OCI-LY7 (cell line): ENCODE measurements at regions not wholly inside any gene's neighbourhood (a gene's known extent, or its start where the extent isn't known, plus 50 kb on each side); places are given as distances from the start of the nearest gene placed in this dataset.

Experiments used
- BruUV-seq: library from RNA; stranded (reverse); fragments of 400-500 nt; replicated peaks from 2 replicates; lab custom pipeline; 2021; lab: Mats Ljungman, UMichigan
- CTCF ChIA-PET: fragments of 300-600 bp; sonication (Branson Sonifier 250); formaldehyde crosslinking; loops from one replicate; lab custom pipeline; 2022; ENCODE audit warnings: antibody characterized with exemption; ENCODE audit not compliant: unreplicated experiment; lab: Charles Lee
- POLR2A ChIA-PET: fragments of 300-600 bp; sonication (Branson Sonifier 250); formaldehyde crosslinking; loops from one replicate; lab custom pipeline; 2022; ENCODE audit warnings: antibody characterized with exemption; lab: Charles Lee
- DNase-seq: peaks from one replicate; pipeline ENCODE4 v3.0.0-alpha.2; 2015; ENCODE audit warnings: low spot score
- H2AFZ ChIP-seq: fragments of 200-600 bp; sonication (generic), shearing (Covaris generic); 2 replicates; pipeline ENCODE4 v1.6.1; 2014; ENCODE audit warnings: mild to moderate bottlenecking, antibody characterized with exemption, low read length, moderate library complexity
- H3K27ac ChIP-seq: fragments of 200-600 bp; sonication (generic); 2 replicates; pipeline ENCODE4 v1.5.1; 2014; ENCODE audit warnings: mixed run types, low read depth, mild to moderate bottlenecking, moderate library complexity, low read length, inconsistent platforms; ENCODE audit not compliant: poor library complexity, severe bottlenecking
- H3K36me3 ChIP-seq: fragments of 200-600 bp; sonication (generic); 2 replicates; pipeline ENCODE4 v1.6.1; 2014; ENCODE audit warnings: mild to moderate bottlenecking, antibody characterized with exemption, low read length, moderate library complexity, mixed read lengths; ENCODE audit not compliant: insufficient read depth
- H3K4me1 ChIP-seq: fragments of 200-600 bp; sonication (generic); 2 replicates; pipeline ENCODE4 v1.5.1; 2014; ENCODE audit warnings: mild to moderate bottlenecking, low read length; ENCODE audit not compliant: insufficient read depth, poor library complexity, severe bottlenecking
- H3K4me2 ChIP-seq: fragments of 200-600 bp; sonication (generic); 2 replicates; pipeline ENCODE4 v1.6.1; 2014; ENCODE audit warnings: mild to moderate bottlenecking, low read length
- H3K4me3 ChIP-seq: fragments of 200-600 bp; sonication (generic); 2 replicates; pipeline ENCODE4 v1.5.1; 2014; ENCODE audit warnings: mild to moderate bottlenecking, low read depth, low read length; ENCODE audit not compliant: poor library complexity, severe bottlenecking
- H3K79me2 ChIP-seq: fragments of 200-600 bp; sonication (generic); 2 replicates; pipeline ENCODE4 v1.6.1; 2016; ENCODE audit warnings: low read depth, mild to moderate bottlenecking, low read length, moderate library complexity, mixed read lengths; ENCODE audit not compliant: insufficient read depth
- H3K9me2 ChIP-seq: fragments of 200-600 bp; sonication (generic); 2 replicates; pipeline ENCODE4 v1.6.1; 2016; ENCODE audit warnings: mild to moderate bottlenecking, low read length, mixed read lengths; ENCODE audit not compliant: insufficient read depth
- H3K9me3 ChIP-seq: fragments of 200-600 bp; sonication (generic); 2 replicates; pipeline ENCODE4 v1.6.1; 2014; ENCODE audit warnings: mild to moderate bottlenecking, mixed run types, low read length, mixed read lengths
- H4K20me1 ChIP-seq: fragments of 200-600 bp; sonication (generic); 2 replicates; pipeline ENCODE4 v1.6.1; 2014; ENCODE audit warnings: mild to moderate bottlenecking, antibody characterized with exemption, low read length, moderate library complexity, mixed read lengths; ENCODE audit not compliant: insufficient read depth
- CTCF ChIP-seq: fragments of 200-600 bp; sonication (generic); conservative IDR thresholded peaks from 2 replicates; pipeline ENCODE4 v1.5.1; 2014; ENCODE audit warnings: mild to moderate bottlenecking, antibody characterized with exemption, low read length, moderate library complexity, mixed read lengths
- EZH2phosphoT487 ChIP-seq: fragments of 200-600 bp; sonication (generic); IDR thresholded peaks from 2 replicates; pipeline ENCODE4 v1.6.1; 2018; ENCODE audit warnings: low read depth, borderline replicate concordance, mild to moderate bottlenecking, mixed run types, antibody characterized with exemption, low read length, moderate library complexity, mixed read lengths
- intact Hi-C: fragments of 100-400 bp; cut with micrococcal nuclease; formaldehyde crosslinking; loops from one replicate; pipeline ENCODE4 v1.10.0; 2022; ENCODE audit not compliant: unreplicated experiment

GRCh38 chr22:27224485-27225374 lies 567.3 kb downstream of the MIAT start:
- CTCF ChIA-PET, result no interaction called here
- Histone ChIP-seq H3K4me1 (no peaks in the 10 kb centered on the region), H3K36me3 (no peaks in the 10 kb centered on the region), H2AFZ (no peak overlapping the region), H3K27ac (no peak overlapping the region), H4K20me1 (no peaks in the 10 kb centered on the region), H3K9me3 (no peaks in the 10 kb centered on the region), H3K4me2 (no peak overlapping the region), H3K4me3 (no peak overlapping the region), H3K79me2 (no peaks in the 10 kb centered on the region), H3K9me2 (no peaks in the 10 kb centered on the region)
- no peak for TF ChIP-seq CTCF
- TF ChIP-seq EZH2phosphoT487, result no peak
- POLR2A ChIA-PET, result interaction anchor here (0.5 kb wide), 1 partner anchor 1305 kb away, joined by 4 read pairs; no protein-coding TSS in a partner anchor
- DNase-seq, result no peak
- intact Hi-C loops, result no loop called here
- no TSS peak for BruUV-seq

GRCh38 chr22:27226666-27227065 lies 569.3 kb downstream of the MIAT start:
- no peaks in the 10 kb centered on the region for H3K9me3 ChIP-seq
- BruUV-seq, result no TSS peak
- no peaks in the 10 kb centered on the region for H3K36me3 ChIP-seq
- H3K4me3 ChIP-seq, result no peak overlapping the region
- no peak for DNase-seq
- H3K4me1 ChIP-seq, result no peaks in the 10 kb centered on the region
- CTCF ChIA-PET, result no interaction called here
- H3K79me2 ChIP-seq, result no peaks in the 10 kb centered on the region
- no peak overlapping the region for H2AFZ ChIP-seq
- no peaks in the 10 kb centered on the region for H3K9me2 ChIP-seq
- H4K20me1 ChIP-seq, result no peaks in the 10 kb centered on the region
- TF ChIP-seq EZH2phosphoT487 (no peak), CTCF (no peak)
- POLR2A ChIA-PET, result no interaction called here
- H3K27ac ChIP-seq, result no peak overlapping the region
- intact Hi-C loops, result no loop called here
- no peak overlapping the region for H3K4me2 ChIP-seq

- H3K79me2 ChIP-seq, result no peaks in the 10 kb centered on the region
- no peak overlapping the region for H3K4me3 ChIP-seq
- no peak for DNase-seq
- no peak overlapping the region for H2AFZ ChIP-seq
- H4K20me1 ChIP-seq, result no peaks in the 10 kb centered on the region
- no peaks in the 10 kb centered on the region for H3K9me2 ChIP-seq
- no peaks in the 10 kb centered on the region for H3K4me1 ChIP-seq
- CTCF ChIA-PET, result no interaction called here
- POLR2A ChIA-PET, result no interaction called here
- H3K27ac ChIP-seq, result no peak overlapping the region
- TF ChIP-seq EZH2phosphoT487, result no peak
- TF ChIP-seq CTCF, result no peak
- H3K36me3 ChIP-seq, result no peaks in the 10 kb centered on the region
- H3K4me2 ChIP-seq, result no peak overlapping the region
- no TSS peak for BruUV-seq
- intact Hi-C loops, result no loop called here
- no peaks in the 10 kb centered on the region for H3K9me3 ChIP-seq
Measured at GRCh38 chr22:27228771-27229170, 571.4 kb downstream of the MIAT start.
